SW480 (cell line): ENCODE measurements at regions not wholly inside any gene's neighbourhood (a gene's known extent, or its start where the extent isn't known, plus 50 kb on each side); places are given as distances from the start of the nearest gene placed in this dataset.

Source experiments
- DNase-seq: peaks from one replicate; pipeline ENCODE4 v3.0.0-alpha.2; 2016; ENCODE audit warnings: low spot score

- DNase-seq = no peak
These were observed 71.0 kb upstream of the SALL3 start for GRCh38 chr18:78908462-78909260.

- no peak for DNase-seq
These were observed 67.8 kb upstream of the SALL3 start for GRCh38 chr18:78911751-78912283.

GRCh38 chr18:78912336-78912735, 67.3 kb upstream of the SALL3 start:
- DNase-seq = no peak

- no peak for DNase-seq
These were observed 66.8 kb upstream of the SALL3 start for GRCh38 chr18:78912844-78913243.

- no peak for DNase-seq
These were observed 66.2 kb upstream of the SALL3 start for GRCh38 chr18:78913395-78913794.

- DNase-seq = no peak
These were observed 65.8 kb upstream of the SALL3 start for GRCh38 chr18:78913830-78914231.

- no peak for DNase-seq
These were observed 65.2 kb upstream of the SALL3 start for GRCh38 chr18:78914249-78914935.

- DNase-seq = no peak
These were observed 64.1 kb upstream of the SALL3 start for GRCh38 chr18:78915446-78916008.

GRCh38 chr18:78918707-78919106, 60.9 kb upstream of the SALL3 start:
- no peak for DNase-seq

GRCh38 chr18:78919956-78920355, 59.7 kb upstream of the SALL3 start:
- no peak for DNase-seq

GRCh38 chr18:78920456-78921138, 59.0 kb upstream of the SALL3 start:
- no peak for DNase-seq

GRCh38 chr18:78922856-78923255, 56.8 kb upstream of the SALL3 start:
- no peak for DNase-seq

GRCh38 chr18:78924301-78924700, 55.3 kb upstream of the SALL3 start:
- DNase-seq = no peak

GRCh38 chr18:78924786-78925540, 54.7 kb upstream of the SALL3 start:
- no peak for DNase-seq

GRCh38 chr18:78925557-78926242, 53.9 kb upstream of the SALL3 start:
- DNase-seq = no peak

GRCh38 chr18:78926243-78926615, 53.4 kb upstream of the SALL3 start:
- DNase-seq = no peak

GRCh38 chr18:78927156-78927555, 52.5 kb upstream of the SALL3 start:
- no peak for DNase-seq

GRCh38 chr18:78927616-78928015, 52.0 kb upstream of the SALL3 start:
- DNase-seq = no peak

GRCh38 chr18:78928076-78928475, 51.5 kb upstream of the SALL3 start:
- no peak for DNase-seq

- DNase-seq = no peak
These were observed 50.1 kb upstream of the SALL3 start for GRCh38 chr18:78929516-78929915.
